Astrocyte of the spinal cord (primary cell): ENCODE measurements at regions not wholly inside any gene's neighbourhood (a gene's known extent, or its start where the extent isn't known, plus 50 kb on each side); places are given as distances from the start of the nearest gene placed in this dataset.

ENCODE experiments used
- DNase-seq: peaks from one replicate; pipeline ENCODE4 v3.0.0; 2011; ENCODE audit warnings: low read depth, low spot score
- H3K4me3 ChIP-seq: 2 replicates; pipeline ENCODE4 v1.5.1; 2011; ENCODE audit warnings: low read depth, mild to moderate bottlenecking, low read length, moderate library complexity
- CTCF ChIP-seq: IDR thresholded peaks from 2 replicates; pipeline ENCODE4 v1.5.1; 2012; ENCODE audit warnings: low read depth, mild to moderate bottlenecking, low read length, inconsistent platforms
- in situ Hi-C: cut with HindIII; loops from 2 replicates; pipeline ENCODE4 v1.10.0; 2017; ENCODE audit warnings: low sequenced_read_pairs

- DNase-seq = no peak
- TF ChIP-seq CTCF = no peak
- in situ Hi-C loops = no loop called here
- no peak overlapping the region for H3K4me3 ChIP-seq
Measured at GRCh38 chr12:111226680-111227079, 142.2 kb downstream of the PHETA1 start.

- H3K4me3 ChIP-seq = no peak overlapping the region
- DNase-seq = no peak
- in situ Hi-C loops = no loop called here
- no peak for TF ChIP-seq CTCF
Measured at GRCh38 chr12:111225307-111225706, 143.6 kb downstream of the PHETA1 start.

- in situ Hi-C loops = no loop called here
- no peak for TF ChIP-seq CTCF
- H3K4me3 ChIP-seq = no peak overlapping the region
- DNase-seq = no peak
Measured at GRCh38 chr12:111224186-111225066, 144.5 kb downstream of the PHETA1 start.

- TF ChIP-seq CTCF = no peak
- no peak overlapping the region for H3K4me3 ChIP-seq
- no peak for DNase-seq
- in situ Hi-C loops = no loop called here
Measured at GRCh38 chr12:111222523-111222922, 146.4 kb downstream of the PHETA1 start.

GRCh38 chr12:111222027-111222414 lies 146.9 kb downstream of the PHETA1 start:
- no peak for TF ChIP-seq CTCF
- DNase-seq = no peak
- in situ Hi-C loops = no loop called here
- no peak overlapping the region for H3K4me3 ChIP-seq

GRCh38 chr12:111221062-111222026 lies 147.6 kb downstream of the PHETA1 start:
- H3K4me3 ChIP-seq = no peak overlapping the region
- no peak for DNase-seq
- TF ChIP-seq CTCF = no peak
- in situ Hi-C loops = no loop called here
